Vagina (tissue), 2 donors: ENCODE measurements at regions not wholly inside any gene's neighbourhood (a gene's known extent, or its start where the extent isn't known, plus 50 kb on each side); places are given as distances from the start of the nearest gene placed in this dataset.

ENCODE experiments used
- POLR2A ChIP-seq, 2 donors: fragments of 450-650 bp; IDR thresholded peaks; one replicate each; pipeline ENCODE4 v1.6.1; 2017; ENCODE audit warnings: antibody characterized with exemption in 2 of 2, mild to moderate bottlenecking in 2 of 2, moderate library complexity in 2 of 2
- TF ChIP-seq, protein P1 (sequence below), 3 experiments: fragments of 450-650 bp in 2 of 3; fragments of 200-600 bp in 1 of 3; sonication (generic) in 1 of 3; IDR thresholded peaks; one replicate each; pipeline ENCODE4 v1.5.1; 2017 to 2019; ENCODE audit warnings: antibody characterized with exemption in 3 of 3, mild to moderate bottlenecking in 2 of 3, moderate library complexity in 2 of 3

DNA sequence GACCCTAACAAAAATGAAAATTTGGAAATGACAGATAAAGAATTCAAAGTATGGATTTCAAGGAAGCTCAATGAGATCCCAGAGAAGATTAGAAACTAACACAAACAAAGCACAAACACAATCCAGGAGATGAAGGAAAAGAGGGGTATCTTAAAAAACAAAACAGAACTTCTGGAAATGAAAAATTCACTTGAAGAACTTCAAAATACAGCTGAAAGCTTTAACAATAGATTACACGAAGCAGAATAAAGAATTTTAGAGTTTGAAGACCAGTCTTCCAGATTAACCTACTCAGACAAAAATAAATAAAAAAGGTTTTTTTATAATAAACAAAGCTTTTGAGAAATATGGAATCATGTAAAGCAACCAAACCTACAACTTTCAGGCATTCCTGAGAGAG is 671.8 kb upstream of the SLC39A10 start:
- no peak for TF ChIP-seq POLR2A (IDR thresholded peaks at IDR 0.05)
- TF ChIP-seq, protein P1, sequence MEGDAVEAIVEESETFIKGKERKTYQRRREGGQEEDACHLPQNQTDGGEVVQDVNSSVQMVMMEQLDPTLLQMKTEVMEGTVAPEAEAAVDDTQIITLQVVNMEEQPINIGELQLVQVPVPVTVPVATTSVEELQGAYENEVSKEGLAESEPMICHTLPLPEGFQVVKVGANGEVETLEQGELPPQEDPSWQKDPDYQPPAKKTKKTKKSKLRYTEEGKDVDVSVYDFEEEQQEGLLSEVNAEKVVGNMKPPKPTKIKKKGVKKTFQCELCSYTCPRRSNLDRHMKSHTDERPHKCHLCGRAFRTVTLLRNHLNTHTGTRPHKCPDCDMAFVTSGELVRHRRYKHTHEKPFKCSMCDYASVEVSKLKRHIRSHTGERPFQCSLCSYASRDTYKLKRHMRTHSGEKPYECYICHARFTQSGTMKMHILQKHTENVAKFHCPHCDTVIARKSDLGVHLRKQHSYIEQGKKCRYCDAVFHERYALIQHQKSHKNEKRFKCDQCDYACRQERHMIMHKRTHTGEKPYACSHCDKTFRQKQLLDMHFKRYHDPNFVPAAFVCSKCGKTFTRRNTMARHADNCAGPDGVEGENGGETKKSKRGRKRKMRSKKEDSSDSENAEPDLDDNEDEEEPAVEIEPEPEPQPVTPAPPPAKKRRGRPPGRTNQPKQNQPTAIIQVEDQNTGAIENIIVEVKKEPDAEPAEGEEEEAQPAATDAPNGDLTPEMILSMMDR (IDR thresholded peaks at IDR 0.05): no peak
